ENCODE measurements at regions not wholly inside any gene's neighbourhood (a gene's known extent, or its start where the extent isn't known, plus 50 kb on each side); places are given as distances from the start of the nearest gene placed in this dataset.

- TF ChIP-seq REST (IDR thresholded peaks at IDR 0.05; ENCODE audit: borderline replicate concordance) (no peak), CTCF (IDR thresholded peaks at IDR 0.05; ENCODE audit: poor library complexity, severe bottlenecking) (no peak), MXI1 (conservative IDR thresholded peaks at IDR 0.05; ENCODE audit: poor library complexity, severe bottlenecking) (no peak)
Measured at GRCh38 chr3:102053375-102053989, 204.2 kb downstream of the NFKBIZ start.
